ENCODE measurements at regions not wholly inside any gene's neighbourhood (a gene's known extent, or its start where the extent isn't known, plus 50 kb on each side); places are given as distances from the start of the nearest gene placed in this dataset.
A peak's percentile ranks its signal among the peaks of the same experiment; 100 is the strongest.

GRCh38 chr2:155301221-155301620 is 602.7 kb downstream of the KCNJ3 start:
- H3K9me2 ChIP-seq (replicated peaks; ENCODE audit: control insufficient read depth, low read length), result no peaks in the 10 kb centered on the region
- no peaks in the 10 kb centered on the region for H3K27me3 ChIP-seq (ENCODE audit: control insufficient read depth, low read length)
- TF ChIP-seq, protein P1, sequence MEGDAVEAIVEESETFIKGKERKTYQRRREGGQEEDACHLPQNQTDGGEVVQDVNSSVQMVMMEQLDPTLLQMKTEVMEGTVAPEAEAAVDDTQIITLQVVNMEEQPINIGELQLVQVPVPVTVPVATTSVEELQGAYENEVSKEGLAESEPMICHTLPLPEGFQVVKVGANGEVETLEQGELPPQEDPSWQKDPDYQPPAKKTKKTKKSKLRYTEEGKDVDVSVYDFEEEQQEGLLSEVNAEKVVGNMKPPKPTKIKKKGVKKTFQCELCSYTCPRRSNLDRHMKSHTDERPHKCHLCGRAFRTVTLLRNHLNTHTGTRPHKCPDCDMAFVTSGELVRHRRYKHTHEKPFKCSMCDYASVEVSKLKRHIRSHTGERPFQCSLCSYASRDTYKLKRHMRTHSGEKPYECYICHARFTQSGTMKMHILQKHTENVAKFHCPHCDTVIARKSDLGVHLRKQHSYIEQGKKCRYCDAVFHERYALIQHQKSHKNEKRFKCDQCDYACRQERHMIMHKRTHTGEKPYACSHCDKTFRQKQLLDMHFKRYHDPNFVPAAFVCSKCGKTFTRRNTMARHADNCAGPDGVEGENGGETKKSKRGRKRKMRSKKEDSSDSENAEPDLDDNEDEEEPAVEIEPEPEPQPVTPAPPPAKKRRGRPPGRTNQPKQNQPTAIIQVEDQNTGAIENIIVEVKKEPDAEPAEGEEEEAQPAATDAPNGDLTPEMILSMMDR (IDR thresholded peaks at IDR 0.05; ENCODE audit: low read depth, low read length, poor library complexity, severe bottlenecking), result no peak
- TF ChIP-seq EZH2phosphoT487 (IDR thresholded peaks at IDR 0.05; ENCODE audit: borderline replicate concordance, low read length), result no peak
- H3K4me1 ChIP-seq (ENCODE audit: control insufficient read depth, low read length), result peaks cover 8% of the 10 kb centered on the region
- H3K4me2 ChIP-seq (ENCODE audit: low read length), result no peak overlapping the region
- H3K9me3 ChIP-seq (ENCODE audit: control insufficient read depth, insufficient read depth, low read length), result no peaks in the 10 kb centered on the region
- H4K20me1 ChIP-seq (ENCODE audit: control insufficient read depth, insufficient read depth, low read depth, low read length), result no peaks in the 10 kb centered on the region
- no peaks in the 10 kb centered on the region for H3K36me3 ChIP-seq (ENCODE audit: control insufficient read depth, low read length)
- no peak overlapping the region for H3K4me3 ChIP-seq (ENCODE audit: low read length)
- no peak overlapping the region for H3K27ac ChIP-seq (ENCODE audit: low read depth, low read length)
- H3F3A ChIP-seq (ENCODE audit: control insufficient read depth, insufficient read depth), result no peaks in the 10 kb centered on the region
- no peaks in the 10 kb centered on the region for H3K79me2 ChIP-seq (ENCODE audit: control insufficient read depth, low read length)

- no peak overlapping the region; the same call in 1 of the 2 replicates for H3K27ac ChIP-seq (ENCODE audit: low read depth, low read length)
- H3K36me3 ChIP-seq (ENCODE audit: control insufficient read depth, low read length), result no peaks in the 10 kb centered on the region
- TF ChIP-seq, protein P1 (IDR thresholded peaks at IDR 0.05; ENCODE audit: low read depth, low read length, poor library complexity, severe bottlenecking), result no peak
- no peak for TF ChIP-seq EZH2phosphoT487 (IDR thresholded peaks at IDR 0.05; ENCODE audit: borderline replicate concordance, low read length)
- no peaks in the 10 kb centered on the region for H3K27me3 ChIP-seq (ENCODE audit: control insufficient read depth, low read length)
- no peaks in the 10 kb centered on the region for H4K20me1 ChIP-seq (ENCODE audit: control insufficient read depth, insufficient read depth, low read depth, low read length)
- no peaks in the 10 kb centered on the region for H3K79me2 ChIP-seq (ENCODE audit: control insufficient read depth, low read length)
- H3K9me2 ChIP-seq (replicated peaks; ENCODE audit: control insufficient read depth, low read length), result no peaks in the 10 kb centered on the region
- H3K9me3 ChIP-seq (ENCODE audit: control insufficient read depth, insufficient read depth, low read length), result no peaks in the 10 kb centered on the region
- H3K4me2 ChIP-seq (ENCODE audit: low read length), result peak overlapping the region; percentile 12; the same call in 1 of the 2 replicates
- peaks cover 8% of the 10 kb centered on the region for H3K4me1 ChIP-seq (ENCODE audit: control insufficient read depth, low read length)
- H3F3A ChIP-seq (ENCODE audit: control insufficient read depth, insufficient read depth), result no peaks in the 10 kb centered on the region
- H3K4me3 ChIP-seq (ENCODE audit: low read length), result no peak overlapping the region
Measured at GRCh38 chr2:155298001-155298400, 599.5 kb downstream of the KCNJ3 start.

GRCh38 chr2:155294358-155294757 is 595.9 kb downstream of the KCNJ3 start:
- Histone ChIP-seq H3K36me3 (ENCODE audit: control insufficient read depth, low read length) (no peaks in the 10 kb centered on the region), H3K4me1 (ENCODE audit: control insufficient read depth, low read length) (peaks cover 8% of the 10 kb centered on the region), H3F3A (ENCODE audit: control insufficient read depth, insufficient read depth) (no peaks in the 10 kb centered on the region), H3K9me2 (replicated peaks; ENCODE audit: control insufficient read depth, low read length) (no peaks in the 10 kb centered on the region), H3K27ac (ENCODE audit: low read depth, low read length) (no peak overlapping the region), H4K20me1 (ENCODE audit: control insufficient read depth, insufficient read depth, low read depth, low read length) (no peaks in the 10 kb centered on the region), H3K9me3 (ENCODE audit: control insufficient read depth, insufficient read depth, low read length) (no peaks in the 10 kb centered on the region; the same call in 1 of the 2 replicates), H3K4me2 (ENCODE audit: low read length) (no peak overlapping the region), H3K27me3 (ENCODE audit: control insufficient read depth, low read length) (no peaks in the 10 kb centered on the region), H3K79me2 (ENCODE audit: control insufficient read depth, low read length) (no peaks in the 10 kb centered on the region), H3K4me3 (ENCODE audit: low read length) (no peak overlapping the region)
- TF ChIP-seq EZH2phosphoT487 (IDR thresholded peaks at IDR 0.05; ENCODE audit: borderline replicate concordance, low read length), result no peak
- TF ChIP-seq, protein P1 (IDR thresholded peaks at IDR 0.05; ENCODE audit: low read depth, low read length, poor library complexity, severe bottlenecking), result no peak

Measured in DOHH2 (cell line).